Glutamatergic neuron (in vitro differentiated cells): ENCODE measurements at regions not wholly inside any gene's neighbourhood (a gene's known extent, or its start where the extent isn't known, plus 50 kb on each side); places are given as distances from the start of the nearest gene placed in this dataset.

ENCODE experiments used
- DNase-seq: peaks from one replicate; pipeline ENCODE4 v3.0.0; 2022
- H3K27ac Mint-ChIP-seq: one replicate; pipeline ENCODE4 v1.8.0; 2020; ENCODE audit warnings: mild to moderate bottlenecking, mixed read lengths, inconsistent platforms; ENCODE audit not compliant: unreplicated experiment
- H3K27me3 Mint-ChIP-seq: one replicate; pipeline ENCODE4 v1.8.0; 2020; ENCODE audit warnings: mild to moderate bottlenecking, moderate library complexity, mixed read lengths, inconsistent platforms; ENCODE audit not compliant: unreplicated experiment
- H3K36me3 Mint-ChIP-seq: one replicate; pipeline ENCODE4 v1.8.0; 2020; ENCODE audit warnings: mild to moderate bottlenecking, mixed read lengths, inconsistent platforms; ENCODE audit not compliant: unreplicated experiment
- H3K4me1 Mint-ChIP-seq: one replicate; pipeline ENCODE4 v1.8.0; 2020; ENCODE audit warnings: mild to moderate bottlenecking, low read depth, mixed read lengths, inconsistent platforms; ENCODE audit not compliant: unreplicated experiment
- H3K4me3 Mint-ChIP-seq: one replicate; pipeline ENCODE4 v1.8.0; 2020; ENCODE audit warnings: mild to moderate bottlenecking, mixed read lengths, inconsistent platforms; ENCODE audit not compliant: unreplicated experiment
- H3K9me3 Mint-ChIP-seq: one replicate; pipeline ENCODE4 v1.8.0; 2020; ENCODE audit warnings: mild to moderate bottlenecking, moderate library complexity, mixed read lengths, inconsistent platforms; ENCODE audit not compliant: unreplicated experiment
- TF ChIP-seq, protein P1 (sequence below): fragments of 200-600 bp; sonication (generic); IDR thresholded peaks from one replicate; pipeline ENCODE4 v1.5.0; 2021; ENCODE audit not compliant: partially characterized antibody, unreplicated experiment

DNA sequence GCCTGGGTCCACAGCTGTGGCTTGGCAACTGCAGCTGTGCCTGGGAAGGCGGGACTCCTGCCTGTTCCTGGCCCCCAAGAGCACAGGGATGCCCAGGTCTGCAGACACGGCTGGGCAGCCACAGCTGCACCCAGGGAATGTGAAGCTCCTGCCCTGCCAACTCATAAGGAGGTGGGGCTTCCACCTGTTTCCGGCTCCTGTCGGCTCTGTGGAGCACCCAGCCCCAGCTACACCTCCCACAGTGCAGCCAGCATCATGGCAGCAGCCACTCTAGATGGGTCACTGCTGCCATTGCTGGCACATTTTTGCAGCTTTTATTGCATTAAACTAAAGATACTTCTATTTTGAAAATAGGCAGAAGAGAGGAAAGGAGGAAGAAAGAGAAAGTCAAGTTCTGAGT lies 207.9 kb downstream of the SAMD5 start:
- H3K36me3 Mint-ChIP-seq = peaks cover 3% of the 10 kb centered on the region
- H3K27ac Mint-ChIP-seq = no peak overlapping the region
- H3K27me3 Mint-ChIP-seq = no peaks in the 10 kb centered on the region
- peaks cover 6% of the 10 kb centered on the region for H3K4me1 Mint-ChIP-seq
- H3K9me3 Mint-ChIP-seq = no peaks in the 10 kb centered on the region
- no peak overlapping the region for H3K4me3 Mint-ChIP-seq
- no peak for DNase-seq
- TF ChIP-seq, protein P1, sequence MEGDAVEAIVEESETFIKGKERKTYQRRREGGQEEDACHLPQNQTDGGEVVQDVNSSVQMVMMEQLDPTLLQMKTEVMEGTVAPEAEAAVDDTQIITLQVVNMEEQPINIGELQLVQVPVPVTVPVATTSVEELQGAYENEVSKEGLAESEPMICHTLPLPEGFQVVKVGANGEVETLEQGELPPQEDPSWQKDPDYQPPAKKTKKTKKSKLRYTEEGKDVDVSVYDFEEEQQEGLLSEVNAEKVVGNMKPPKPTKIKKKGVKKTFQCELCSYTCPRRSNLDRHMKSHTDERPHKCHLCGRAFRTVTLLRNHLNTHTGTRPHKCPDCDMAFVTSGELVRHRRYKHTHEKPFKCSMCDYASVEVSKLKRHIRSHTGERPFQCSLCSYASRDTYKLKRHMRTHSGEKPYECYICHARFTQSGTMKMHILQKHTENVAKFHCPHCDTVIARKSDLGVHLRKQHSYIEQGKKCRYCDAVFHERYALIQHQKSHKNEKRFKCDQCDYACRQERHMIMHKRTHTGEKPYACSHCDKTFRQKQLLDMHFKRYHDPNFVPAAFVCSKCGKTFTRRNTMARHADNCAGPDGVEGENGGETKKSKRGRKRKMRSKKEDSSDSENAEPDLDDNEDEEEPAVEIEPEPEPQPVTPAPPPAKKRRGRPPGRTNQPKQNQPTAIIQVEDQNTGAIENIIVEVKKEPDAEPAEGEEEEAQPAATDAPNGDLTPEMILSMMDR = no peak

DNA sequence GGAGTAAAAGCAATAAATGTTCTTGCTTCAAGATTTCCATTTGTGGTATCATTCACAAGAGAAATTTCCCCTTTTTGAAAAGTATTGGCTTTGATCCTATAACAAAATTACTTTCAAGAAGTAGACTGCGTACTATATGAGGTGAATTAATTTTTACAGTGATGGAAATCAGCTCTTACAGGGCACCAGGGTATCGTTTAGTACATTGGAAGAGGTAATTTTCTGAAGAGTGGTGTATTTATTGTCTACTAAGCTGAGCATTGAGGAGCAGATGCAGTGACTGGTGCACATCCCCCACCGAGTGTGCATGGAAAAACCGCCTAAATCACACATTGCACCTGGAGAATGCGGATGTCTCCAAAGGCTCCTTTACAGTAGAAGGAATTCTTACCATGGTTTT lies 209.5 kb downstream of the SAMD5 start:
- no peaks in the 10 kb centered on the region for H3K4me1 Mint-ChIP-seq
- no peak for DNase-seq
- TF ChIP-seq, protein P1 = no peak
- no peak overlapping the region for H3K4me3 Mint-ChIP-seq
- H3K36me3 Mint-ChIP-seq = peaks cover 1% of the 10 kb centered on the region
- no peaks in the 10 kb centered on the region for H3K9me3 Mint-ChIP-seq
- H3K27ac Mint-ChIP-seq = no peak overlapping the region
- no peaks in the 10 kb centered on the region for H3K27me3 Mint-ChIP-seq

DNA sequence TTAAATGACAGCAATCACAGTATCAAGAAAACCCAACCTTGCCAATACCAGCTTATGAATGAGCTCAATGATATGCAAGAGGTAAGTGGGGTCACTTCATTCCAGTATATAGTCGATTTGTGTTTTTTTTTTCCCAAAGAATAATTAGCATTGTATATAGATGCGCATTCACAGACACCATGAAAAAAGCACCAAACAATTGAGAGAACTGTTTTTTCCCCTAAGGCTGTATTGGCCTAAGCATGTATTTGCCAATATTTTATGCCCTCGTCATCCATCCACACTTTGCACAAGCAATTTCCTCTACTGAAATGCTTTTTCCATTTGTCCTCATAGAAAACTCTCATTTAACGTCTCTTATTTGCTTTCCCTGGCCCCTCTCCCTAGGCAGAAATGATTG lies 213.7 kb downstream of the SAMD5 start:
- no peaks in the 10 kb centered on the region for H3K9me3 Mint-ChIP-seq
- no peak for DNase-seq
- H3K36me3 Mint-ChIP-seq = peaks cover 6% of the 10 kb centered on the region
- peaks cover 2% of the 10 kb centered on the region for H3K4me1 Mint-ChIP-seq
- H3K4me3 Mint-ChIP-seq = no peak overlapping the region
- H3K27me3 Mint-ChIP-seq = no peaks in the 10 kb centered on the region
- no peak overlapping the region for H3K27ac Mint-ChIP-seq
- TF ChIP-seq, protein P1 = no peak

DNA sequence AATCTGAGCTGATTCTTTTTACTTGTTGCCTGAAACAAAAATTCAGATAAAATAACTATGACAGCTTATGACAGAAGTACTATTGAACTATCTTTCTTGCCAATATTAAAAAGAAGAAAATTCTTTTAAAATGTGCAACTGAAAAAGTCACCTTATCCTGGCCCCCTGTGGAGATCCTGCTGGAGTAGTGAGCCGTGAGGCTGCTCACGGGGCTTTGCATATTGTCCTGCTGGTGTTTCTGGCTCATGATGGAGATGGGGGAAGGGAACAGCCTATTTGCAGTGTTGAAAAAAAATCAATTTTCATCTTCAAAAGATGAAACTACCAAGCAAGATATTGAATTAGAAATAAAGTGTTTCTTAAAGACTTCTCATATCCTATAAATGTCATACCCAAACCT lies 216.0 kb downstream of the SAMD5 start:
- Mint-ChIP-seq H3K27ac (no peak overlapping the region), H3K9me3 (peaks cover under 1% of the 10 kb centered on the region), H3K27me3 (no peaks in the 10 kb centered on the region), H3K36me3 (peaks cover 6% of the 10 kb centered on the region), H3K4me3 (no peak overlapping the region), H3K4me1 (peaks cover 2% of the 10 kb centered on the region)
- DNase-seq = no peak
- TF ChIP-seq, protein P1 = no peak

DNA sequence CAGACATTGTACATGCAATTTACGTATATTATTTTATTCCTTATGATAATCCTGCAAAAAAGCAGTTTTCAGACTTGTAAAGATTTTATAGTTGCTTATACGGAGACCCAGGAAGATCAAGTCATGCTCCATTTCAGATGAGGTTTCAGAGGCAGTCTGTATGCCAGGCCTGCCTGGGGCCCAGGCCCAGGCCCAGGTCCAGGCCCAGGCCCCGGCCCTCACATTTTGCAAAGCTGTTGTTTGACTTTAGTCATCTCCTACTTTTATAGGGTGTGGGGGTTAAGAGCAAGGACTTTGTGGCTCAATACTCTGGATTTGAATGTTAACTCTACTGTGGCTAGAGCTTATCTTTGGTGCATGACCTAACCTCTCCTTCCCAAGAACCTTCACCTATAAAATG lies 217.9 kb downstream of the SAMD5 start:
- Mint-ChIP-seq H3K4me3 (no peak overlapping the region), H3K4me1 (peaks cover 2% of the 10 kb centered on the region), H3K27ac (no peak overlapping the region), H3K27me3 (no peaks in the 10 kb centered on the region), H3K36me3 (peaks cover 6% of the 10 kb centered on the region), H3K9me3 (peaks cover 1% of the 10 kb centered on the region)
- TF ChIP-seq, protein P1 = no peak
- DNase-seq = no peak
